ENCODE measurements at regions not wholly inside any gene's neighbourhood (a gene's known extent, or its start where the extent isn't known, plus 50 kb on each side); places are given as distances from the start of the nearest gene placed in this dataset.

DNA sequence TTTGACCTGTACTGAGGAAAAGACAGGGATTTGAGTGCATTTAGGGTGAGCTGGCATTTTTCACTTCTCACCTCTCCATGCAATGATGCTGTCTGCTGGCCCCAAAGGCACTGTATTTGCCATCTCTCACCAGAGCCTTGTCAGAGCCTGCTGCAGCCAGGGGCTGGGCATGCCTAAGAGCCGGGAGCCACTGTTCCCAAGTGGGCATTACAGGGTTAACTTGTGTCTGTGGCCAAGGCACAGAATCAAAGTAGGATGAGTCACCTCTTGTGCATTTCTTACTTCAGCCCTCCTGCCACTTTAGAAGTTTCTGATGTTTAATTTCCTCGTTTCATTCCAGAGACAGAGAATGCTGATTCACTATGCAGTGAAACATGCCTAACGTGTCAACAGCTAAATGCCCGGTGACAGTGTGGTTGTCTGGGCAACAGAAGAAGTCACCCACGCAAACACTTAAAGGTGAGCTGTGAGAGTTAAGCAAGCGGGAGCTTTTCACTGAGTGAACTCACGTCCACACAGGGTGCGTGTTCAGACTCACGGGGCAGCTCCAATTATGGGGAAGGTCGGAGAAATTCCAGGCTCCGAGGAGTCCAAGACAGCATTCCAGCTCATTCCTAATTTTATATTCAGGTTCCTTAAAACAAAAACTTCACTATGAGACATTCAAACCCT lies 57.1 kb upstream of the IGFBP3 start:
- no peak for DNase-seq (ENCODE audit: low read depth)
- H3K4me3 ChIP-seq (ENCODE audit: low read depth, low read length): no peak overlapping the region
- TF ChIP-seq, protein P1, sequence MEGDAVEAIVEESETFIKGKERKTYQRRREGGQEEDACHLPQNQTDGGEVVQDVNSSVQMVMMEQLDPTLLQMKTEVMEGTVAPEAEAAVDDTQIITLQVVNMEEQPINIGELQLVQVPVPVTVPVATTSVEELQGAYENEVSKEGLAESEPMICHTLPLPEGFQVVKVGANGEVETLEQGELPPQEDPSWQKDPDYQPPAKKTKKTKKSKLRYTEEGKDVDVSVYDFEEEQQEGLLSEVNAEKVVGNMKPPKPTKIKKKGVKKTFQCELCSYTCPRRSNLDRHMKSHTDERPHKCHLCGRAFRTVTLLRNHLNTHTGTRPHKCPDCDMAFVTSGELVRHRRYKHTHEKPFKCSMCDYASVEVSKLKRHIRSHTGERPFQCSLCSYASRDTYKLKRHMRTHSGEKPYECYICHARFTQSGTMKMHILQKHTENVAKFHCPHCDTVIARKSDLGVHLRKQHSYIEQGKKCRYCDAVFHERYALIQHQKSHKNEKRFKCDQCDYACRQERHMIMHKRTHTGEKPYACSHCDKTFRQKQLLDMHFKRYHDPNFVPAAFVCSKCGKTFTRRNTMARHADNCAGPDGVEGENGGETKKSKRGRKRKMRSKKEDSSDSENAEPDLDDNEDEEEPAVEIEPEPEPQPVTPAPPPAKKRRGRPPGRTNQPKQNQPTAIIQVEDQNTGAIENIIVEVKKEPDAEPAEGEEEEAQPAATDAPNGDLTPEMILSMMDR (IDR thresholded peaks at IDR 0.05; ENCODE audit: low read depth, low read length, missing control alignments): no peak

DNA sequence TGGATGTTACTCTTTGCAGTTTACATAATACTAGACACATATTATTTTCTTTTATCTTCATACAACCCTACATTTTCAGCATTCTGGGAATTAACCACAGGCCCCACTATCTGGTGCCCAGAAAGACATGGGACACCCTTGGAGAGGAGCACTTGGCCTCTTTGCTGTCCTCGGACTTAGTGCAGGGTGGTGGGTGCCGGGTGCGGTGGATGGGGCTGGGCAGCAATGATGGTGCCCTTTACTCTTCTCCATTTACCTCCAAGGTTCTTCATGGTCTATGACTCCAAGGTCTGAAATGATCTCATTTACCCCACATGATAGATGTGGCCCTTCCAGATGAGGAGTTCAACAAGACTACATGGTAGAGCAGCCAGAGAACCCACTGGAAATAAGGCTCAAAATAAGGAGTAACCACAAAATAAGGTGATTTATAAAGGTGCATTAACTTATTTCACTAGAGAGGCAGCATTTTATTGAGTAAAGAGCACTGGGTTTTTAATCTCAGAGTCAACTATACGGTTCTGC lies 56.2 kb upstream of the IGFBP3 start:
- H3K4me3 ChIP-seq (ENCODE audit: low read depth, low read length): no peak overlapping the region
- TF ChIP-seq, protein P1 (IDR thresholded peaks at IDR 0.05; ENCODE audit: low read depth, low read length, missing control alignments): no peak
- no peak for DNase-seq (ENCODE audit: low read depth)

DNA sequence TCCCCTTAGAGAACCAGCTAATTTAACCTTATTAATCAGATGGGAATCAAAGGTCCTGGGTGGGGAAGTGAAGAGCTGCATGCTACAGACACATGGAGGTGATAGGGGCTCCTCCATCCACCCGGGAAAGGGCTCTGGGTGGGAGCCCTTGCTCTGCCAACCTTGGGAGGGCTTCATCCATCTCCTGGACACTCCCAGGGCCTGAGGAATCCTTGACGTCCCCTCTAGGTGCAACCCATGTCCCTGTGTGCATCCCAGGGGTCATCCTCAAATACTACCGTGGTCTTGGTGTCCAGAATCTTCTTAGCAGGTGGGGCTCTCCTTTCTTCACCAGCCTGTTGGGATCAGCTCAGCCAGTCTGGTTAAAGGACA lies 55.4 kb upstream of the IGFBP3 start:
- no peak overlapping the region for H3K4me3 ChIP-seq (ENCODE audit: low read depth, low read length)
- DNase-seq (ENCODE audit: low read depth): no peak
- TF ChIP-seq, protein P1 (IDR thresholded peaks at IDR 0.05; ENCODE audit: low read depth, low read length, missing control alignments): no peak

DNA sequence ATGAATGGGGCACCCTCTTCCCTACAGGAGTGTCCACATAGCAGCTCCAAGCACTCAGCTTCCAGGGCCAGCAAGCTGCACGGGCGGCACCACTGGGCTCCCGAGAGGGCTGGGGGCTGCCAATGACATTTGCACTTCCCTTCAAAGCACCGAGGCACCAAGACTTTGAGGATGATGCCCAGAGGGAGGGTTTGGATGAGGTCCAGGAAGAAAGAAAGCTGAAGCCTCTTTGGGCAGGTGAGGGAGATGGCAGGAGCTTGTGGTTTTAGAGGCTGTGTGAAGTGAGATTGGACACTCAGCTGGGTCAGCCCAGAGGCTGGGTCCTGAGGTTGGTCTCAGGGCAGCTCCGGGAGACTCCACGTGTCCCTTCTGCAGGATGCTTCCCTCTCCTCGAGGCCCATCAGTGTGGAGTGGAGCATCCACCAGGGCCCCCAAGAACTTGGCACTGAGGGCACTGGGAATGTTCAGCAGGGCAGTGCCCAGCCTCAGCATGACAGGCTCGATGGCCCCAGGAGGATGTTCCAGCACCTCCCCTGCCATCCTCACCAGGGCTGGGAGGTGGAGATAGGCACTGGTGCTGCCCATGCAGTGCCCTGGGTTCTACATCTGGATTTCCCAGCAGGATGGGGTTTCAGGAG lies 54.9 kb upstream of the IGFBP3 start:
- no peak for DNase-seq (ENCODE audit: low read depth)
- H3K4me3 ChIP-seq (ENCODE audit: low read depth, low read length): no peak overlapping the region
- TF ChIP-seq, protein P1 (IDR thresholded peaks at IDR 0.05; ENCODE audit: low read depth, low read length, missing control alignments): no peak

DNA sequence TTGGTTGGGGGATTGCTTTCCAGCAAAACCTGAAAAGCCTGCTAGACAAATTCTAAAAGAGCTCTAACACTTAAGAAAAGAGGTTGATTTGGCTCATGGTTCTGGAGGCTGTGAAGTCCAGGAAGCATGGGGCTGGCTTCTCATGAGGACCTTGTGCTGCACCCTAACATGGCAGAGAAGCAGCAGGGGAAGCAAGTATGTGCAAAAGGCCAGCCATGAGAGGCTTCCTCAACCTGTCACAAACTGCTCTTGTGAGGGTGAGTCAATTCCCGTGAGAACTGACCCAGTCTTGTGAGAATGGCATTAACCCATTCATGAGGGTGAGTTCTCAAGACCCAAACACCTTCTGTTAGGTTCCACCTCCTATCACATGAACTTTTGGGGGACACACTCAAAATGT lies 54.3 kb upstream of the IGFBP3 start:
- no peak overlapping the region for H3K4me3 ChIP-seq (ENCODE audit: low read depth, low read length)
- TF ChIP-seq, protein P1 (IDR thresholded peaks at IDR 0.05; ENCODE audit: low read depth, low read length, missing control alignments): no peak
- no peak for DNase-seq (ENCODE audit: low read depth)

DNA sequence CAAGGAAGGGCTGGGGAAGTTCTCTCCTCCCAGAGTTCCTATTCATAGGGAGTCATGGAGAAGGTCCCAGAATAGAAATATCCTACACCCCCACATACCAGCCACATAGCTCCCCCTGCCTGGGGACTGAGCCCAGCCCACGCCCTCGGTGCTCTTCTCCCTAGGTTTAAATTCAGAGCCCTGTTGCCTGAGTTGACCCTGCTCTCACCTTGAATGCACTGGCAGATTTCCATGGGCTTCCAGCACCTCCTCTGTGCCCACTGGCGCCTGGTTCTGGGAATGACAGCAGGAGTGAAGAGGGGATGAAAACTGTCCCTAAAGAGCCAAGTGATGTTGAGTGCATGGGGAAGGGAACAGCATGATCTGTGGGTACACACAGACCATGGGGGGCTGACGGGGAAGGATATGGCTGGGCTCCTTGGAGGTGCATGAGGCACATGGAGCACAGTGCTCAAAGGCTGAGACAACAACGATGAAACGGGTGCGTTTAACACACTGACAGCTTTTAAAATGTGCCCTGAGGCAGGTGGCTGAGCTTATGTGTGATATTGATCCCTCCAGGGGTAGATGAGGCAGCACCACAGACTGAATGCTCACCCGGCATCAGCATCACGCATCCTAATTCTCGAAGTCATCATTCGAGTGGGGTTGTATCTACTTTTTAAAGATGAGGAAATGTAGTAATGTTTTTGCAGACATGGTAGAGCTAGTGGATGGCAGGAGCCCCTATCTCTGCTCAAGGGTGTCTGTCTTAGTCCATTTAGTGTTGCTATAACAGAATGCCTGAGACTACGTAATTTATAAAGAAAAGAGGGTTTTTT lies 53.7 kb upstream of the IGFBP3 start:
- H3K4me3 ChIP-seq (ENCODE audit: low read depth, low read length): no peak overlapping the region
- DNase-seq (ENCODE audit: low read depth): no peak
- TF ChIP-seq, protein P1 (IDR thresholded peaks at IDR 0.05; ENCODE audit: low read depth, low read length, missing control alignments): no peak
